Endothelial cell of umbilical vein (primary cell): ENCODE measurements at regions not wholly inside any gene's neighbourhood (a gene's known extent, or its start where the extent isn't known, plus 50 kb on each side); places are given as distances from the start of the nearest gene placed in this dataset.

Experiments
- POLR2A ChIP-seq: IDR thresholded peaks from 2 replicates; pipeline ENCODE4 v1.6.1; 2012; ENCODE audit warnings: low read depth, mild to moderate bottlenecking, control low read depth, low read length
- POLR2AphosphoS5 ChIP-seq: IDR thresholded peaks from 2 replicates; pipeline ENCODE4 v1.6.1; 2012; ENCODE audit warnings: low read depth, mild to moderate bottlenecking, control low read depth, low read length, moderate library complexity; ENCODE audit not compliant: insufficient read depth
- TF ChIP-seq, protein P1 (sequence below), 2 donors: IDR thresholded peaks; 1 replicate in 1 of 2; 2 replicates in 1 of 2; pipeline ENCODE4 v1.5.1; 2011; ENCODE audit warnings: low read length in 2 of 2, mild to moderate bottlenecking in 2 of 2, moderate library complexity in 2 of 2, control low read depth in 1 of 2, inconsistent platforms in 1 of 2, low read depth in 1 of 2; ENCODE audit not compliant: insufficient read depth in 1 of 2; ENCODE audit errors: extremely low read depth in 1 of 2

DNA sequence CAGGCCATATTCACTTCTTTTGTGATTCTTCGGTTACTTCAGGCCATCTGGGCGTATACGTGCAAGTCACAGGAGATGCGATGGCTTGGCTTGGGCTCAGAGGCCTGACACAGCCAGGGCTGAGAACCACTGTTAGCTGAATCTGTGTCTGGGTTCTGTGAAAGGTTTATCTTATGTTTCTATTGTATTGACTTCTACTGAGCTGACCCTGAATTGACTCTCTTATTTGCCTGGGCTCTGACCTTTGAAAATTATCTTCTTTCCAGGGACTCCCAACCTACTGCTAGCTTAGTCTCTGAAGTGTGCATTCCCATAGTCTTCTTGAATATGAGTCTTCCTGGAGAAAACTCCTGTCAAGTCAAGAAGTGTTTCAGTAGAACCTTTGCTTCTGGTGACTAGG is 226.4 kb upstream of the SOX4 start:
- TF ChIP-seq, protein P1, sequence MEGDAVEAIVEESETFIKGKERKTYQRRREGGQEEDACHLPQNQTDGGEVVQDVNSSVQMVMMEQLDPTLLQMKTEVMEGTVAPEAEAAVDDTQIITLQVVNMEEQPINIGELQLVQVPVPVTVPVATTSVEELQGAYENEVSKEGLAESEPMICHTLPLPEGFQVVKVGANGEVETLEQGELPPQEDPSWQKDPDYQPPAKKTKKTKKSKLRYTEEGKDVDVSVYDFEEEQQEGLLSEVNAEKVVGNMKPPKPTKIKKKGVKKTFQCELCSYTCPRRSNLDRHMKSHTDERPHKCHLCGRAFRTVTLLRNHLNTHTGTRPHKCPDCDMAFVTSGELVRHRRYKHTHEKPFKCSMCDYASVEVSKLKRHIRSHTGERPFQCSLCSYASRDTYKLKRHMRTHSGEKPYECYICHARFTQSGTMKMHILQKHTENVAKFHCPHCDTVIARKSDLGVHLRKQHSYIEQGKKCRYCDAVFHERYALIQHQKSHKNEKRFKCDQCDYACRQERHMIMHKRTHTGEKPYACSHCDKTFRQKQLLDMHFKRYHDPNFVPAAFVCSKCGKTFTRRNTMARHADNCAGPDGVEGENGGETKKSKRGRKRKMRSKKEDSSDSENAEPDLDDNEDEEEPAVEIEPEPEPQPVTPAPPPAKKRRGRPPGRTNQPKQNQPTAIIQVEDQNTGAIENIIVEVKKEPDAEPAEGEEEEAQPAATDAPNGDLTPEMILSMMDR (IDR thresholded peaks at IDR 0.05; ENCODE audit: extremely low read depth in 1 of 2, insufficient read depth in 1 of 2, low read depth in 1 of 2, low read length in 2 of 2), result no peak
- TF ChIP-seq POLR2AphosphoS5, result no peak
- TF ChIP-seq POLR2A, result no peak
